ENCODE measurements at regions not wholly inside any gene's neighbourhood (a gene's known extent, or its start where the extent isn't known, plus 50 kb on each side); places are given as distances from the start of the nearest gene placed in this dataset.

GRCh38 chr6:148272597-148272996, 70.0 kb upstream of the SASH1 start:
- H3K9me3 Mint-ChIP-seq, result no peaks in the 10 kb centered on the region
- no peaks in the 10 kb centered on the region for H3K36me3 Mint-ChIP-seq (ENCODE audit: low read depth)
- H3K4me3 Mint-ChIP-seq, result no peak overlapping the region
- peaks cover 10% of the 10 kb centered on the region for H3K27me3 Mint-ChIP-seq (ENCODE audit: low read depth)
- no peak overlapping the region for H3K27ac Mint-ChIP-seq
- no peaks in the 10 kb centered on the region for H3K4me1 Mint-ChIP-seq (ENCODE audit: low read depth)

- Mint-ChIP-seq H3K4me3 (no peak overlapping the region), H3K27me3 (ENCODE audit: low read depth) (peaks cover 9% of the 10 kb centered on the region), H3K9me3 (no peaks in the 10 kb centered on the region), H3K36me3 (ENCODE audit: low read depth) (no peaks in the 10 kb centered on the region), H3K4me1 (ENCODE audit: low read depth) (no peaks in the 10 kb centered on the region), H3K27ac (no peak overlapping the region)
Measured at GRCh38 chr6:148273962-148274752, 68.5 kb upstream of the SASH1 start.

GRCh38 chr6:148274809-148275208, 67.8 kb upstream of the SASH1 start:
- H3K27ac Mint-ChIP-seq, result no peak overlapping the region
- no peak overlapping the region for H3K4me3 Mint-ChIP-seq
- no peaks in the 10 kb centered on the region for H3K9me3 Mint-ChIP-seq
- H3K36me3 Mint-ChIP-seq (ENCODE audit: low read depth), result no peaks in the 10 kb centered on the region
- no peaks in the 10 kb centered on the region for H3K4me1 Mint-ChIP-seq (ENCODE audit: low read depth)
- peaks cover 4% of the 10 kb centered on the region for H3K27me3 Mint-ChIP-seq (ENCODE audit: low read depth)

- Mint-ChIP-seq H3K27ac (no peak overlapping the region), H3K36me3 (ENCODE audit: low read depth) (no peaks in the 10 kb centered on the region), H3K4me3 (no peak overlapping the region), H3K9me3 (no peaks in the 10 kb centered on the region), H3K27me3 (ENCODE audit: low read depth) (peaks cover 4% of the 10 kb centered on the region), H3K4me1 (ENCODE audit: low read depth) (no peaks in the 10 kb centered on the region)
Measured at GRCh38 chr6:148285205-148285604, 57.4 kb upstream of the SASH1 start.

- Mint-ChIP-seq H3K36me3 (ENCODE audit: low read depth) (no peaks in the 10 kb centered on the region), H3K9me3 (no peaks in the 10 kb centered on the region), H3K27me3 (ENCODE audit: low read depth) (no peaks in the 10 kb centered on the region), H3K4me3 (no peak overlapping the region), H3K27ac (no peak overlapping the region), H3K4me1 (ENCODE audit: low read depth) (no peaks in the 10 kb centered on the region)
Measured at GRCh38 chr6:148286563-148286962, 56.1 kb upstream of the SASH1 start.

GRCh38 chr6:148287623-148288333, 54.9 kb upstream of the SASH1 start:
- Mint-ChIP-seq H3K27ac (no peak overlapping the region), H3K36me3 (ENCODE audit: low read depth) (no peaks in the 10 kb centered on the region), H3K4me3 (no peak overlapping the region), H3K9me3 (no peaks in the 10 kb centered on the region), H3K27me3 (ENCODE audit: low read depth) (no peaks in the 10 kb centered on the region), H3K4me1 (ENCODE audit: low read depth) (no peaks in the 10 kb centered on the region)

GRCh38 chr6:148288541-148288940, 54.1 kb upstream of the SASH1 start:
- Mint-ChIP-seq H3K27me3 (ENCODE audit: low read depth) (no peaks in the 10 kb centered on the region), H3K27ac (no peak overlapping the region), H3K9me3 (no peaks in the 10 kb centered on the region), H3K4me1 (ENCODE audit: low read depth) (no peaks in the 10 kb centered on the region), H3K36me3 (ENCODE audit: low read depth) (no peaks in the 10 kb centered on the region), H3K4me3 (no peak overlapping the region)

GRCh38 chr6:148289153-148289552, 53.5 kb upstream of the SASH1 start:
- Mint-ChIP-seq H3K36me3 (ENCODE audit: low read depth) (no peaks in the 10 kb centered on the region), H3K27me3 (ENCODE audit: low read depth) (no peaks in the 10 kb centered on the region), H3K4me3 (no peak overlapping the region), H3K4me1 (ENCODE audit: low read depth) (no peaks in the 10 kb centered on the region), H3K9me3 (no peaks in the 10 kb centered on the region), H3K27ac (no peak overlapping the region)

GRCh38 chr6:148291876-148292275, 50.8 kb upstream of the SASH1 start:
- Mint-ChIP-seq H3K4me1 (ENCODE audit: low read depth) (no peaks in the 10 kb centered on the region), H3K36me3 (ENCODE audit: low read depth) (no peaks in the 10 kb centered on the region), H3K27ac (no peak overlapping the region), H3K9me3 (no peaks in the 10 kb centered on the region), H3K27me3 (ENCODE audit: low read depth) (peaks cover 3% of the 10 kb centered on the region), H3K4me3 (no peak overlapping the region)

Data from T-helper 1 cell treated with Interleukin-12 subunit alpha and Interleukin-12 subunit beta and Interleukin-4 antibody, amounts not matched to agents 30 μg/mL and 1 μg/mL, for 36 hours (primary cell).